GM23248 (cell line): ENCODE measurements at regions not wholly inside any gene's neighbourhood (a gene's known extent, or its start where the extent isn't known, plus 50 kb on each side); places are given as distances from the start of the nearest gene placed in this dataset.

Experiments used
- DNase-seq: peaks from one replicate; pipeline ENCODE4 v3.0.0-alpha.2; 2015
- H2AFZ ChIP-seq: fragments of 200-600 bp; sonication (generic); 2 replicates; pipeline ENCODE4 v1.6.1; 2016; ENCODE audit warnings: antibody characterized with exemption
- H3F3A ChIP-seq: fragments of 200-600 bp; sonication (generic); 2 replicates; pipeline ENCODE4 v1.6.1; 2016; ENCODE audit warnings: mild to moderate bottlenecking, antibody characterized with exemption, mixed run types; ENCODE audit not compliant: insufficient read depth
- H3K27ac ChIP-seq: fragments of 200-600 bp; sonication (generic); 2 replicates; pipeline ENCODE4 v1.5.1; 2016; ENCODE audit warnings: mild to moderate bottlenecking
- H3K27me3 ChIP-seq: fragments of 200-600 bp; sonication (generic); replicated peaks from 2 replicates; pipeline ENCODE4 v1.6.1; 2016; ENCODE audit warnings: mild to moderate bottlenecking; ENCODE audit not compliant: insufficient read depth
- H3K36me3 ChIP-seq: fragments of 200-600 bp; sonication (generic); 2 replicates; pipeline ENCODE4 v1.6.1; 2016; ENCODE audit warnings: low read depth, mild to moderate bottlenecking
- H3K4me1 ChIP-seq: fragments of 200-600 bp; sonication (generic); 2 replicates; pipeline ENCODE4 v1.6.1; 2016; ENCODE audit warnings: mild to moderate bottlenecking; ENCODE audit not compliant: insufficient read depth
- H3K4me2 ChIP-seq: fragments of 200-600 bp; sonication (generic); one replicate; pipeline ENCODE4 v1.6.1; 2016; ENCODE audit warnings: mild to moderate bottlenecking; ENCODE audit not compliant: unreplicated experiment
- H3K4me3 ChIP-seq: fragments of 200-600 bp; sonication (generic); 2 replicates; pipeline ENCODE4 v1.5.1; 2016; ENCODE audit warnings: mild to moderate bottlenecking
- H3K79me2 ChIP-seq: fragments of 200-600 bp; sonication (generic); 2 replicates; pipeline ENCODE4 v1.6.1; 2016; ENCODE audit warnings: mild to moderate bottlenecking; ENCODE audit not compliant: insufficient read depth
- H3K9ac ChIP-seq: fragments of 200-600 bp; sonication (generic); 2 replicates; pipeline ENCODE4 v1.6.1; 2016; ENCODE audit warnings: mild to moderate bottlenecking
- H3K9me2 ChIP-seq: fragments of 200-600 bp; sonication (generic); 2 replicates; pipeline ENCODE4 v1.6.1; 2016; ENCODE audit warnings: mixed run types, mild to moderate bottlenecking, moderate library complexity; ENCODE audit not compliant: insufficient read depth
- H3K9me3 ChIP-seq: fragments of 200-600 bp; sonication (generic); one replicate; pipeline ENCODE4 v1.6.1; 2017; ENCODE audit warnings: low read depth
- H4K20me1 ChIP-seq: fragments of 200-600 bp; sonication (generic); 2 replicates; pipeline ENCODE4 v1.6.0; 2016; ENCODE audit not compliant: insufficient read depth
- EZH2 ChIP-seq: fragments of 200-600 bp; sonication (generic); IDR thresholded peaks from 2 replicates; pipeline ENCODE4 v1.6.1; 2018; ENCODE audit warnings: antibody characterized with exemption, mild to moderate bottlenecking; ENCODE audit not compliant: insufficient read depth, poor library complexity, severe bottlenecking
- EZH2phosphoT487 ChIP-seq: fragments of 200-600 bp; sonication (generic); IDR thresholded peaks from 2 replicates; pipeline ENCODE4 v1.6.1; 2018; ENCODE audit warnings: antibody characterized with exemption, moderate library complexity, mild to moderate bottlenecking, low read depth; ENCODE audit not compliant: insufficient read depth
- WGBS, 2 experiments: methylation state at CpG; one replicate each; pipeline ENCODE4 v1.1.6; 2015 to 2017; ENCODE audit warnings: low lambda C conversion rate in 2 of 2, low coverage in 1 of 2; ENCODE audit errors: missing lambda C conversion rate in 2 of 2; 5-methylcytosine and 5-hydroxymethylcytosine counted together
- in situ Hi-C: fragments of 300-500 bp; cut with MboI; formaldehyde crosslinking; loops from 2 replicates; pipeline ENCODE4 v1.15.0; 2020

GRCh38 chr3:103949693-103950092 lies 1417.0 kb upstream of the ALCAM start:
- Histone ChIP-seq H3K27me3 (no peaks in the 10 kb centered on the region), H3K4me1 (no peaks in the 10 kb centered on the region), H3K79me2 (no peaks in the 10 kb centered on the region), H3K4me3 (no peak overlapping the region), H3F3A (no peaks in the 10 kb centered on the region), H3K9me2 (no peaks in the 10 kb centered on the region), H3K9me3 (no peaks in the 10 kb centered on the region), H3K27ac (no peak overlapping the region), H2AFZ (no peak overlapping the region), H3K4me2 (no peak overlapping the region), H4K20me1 (no peaks in the 10 kb centered on the region), H3K9ac (no peak overlapping the region), H3K36me3 (no peaks in the 10 kb centered on the region)
- no peak for DNase-seq
- TF ChIP-seq EZH2phosphoT487 (no peak), EZH2 (no peak)
- in situ Hi-C loops: no loop called here
- WGBS, 2 experiments: 0% methylated on average over 1 of the region's 1 CpG

- 61 to 67% methylated on average over 3 of the region's 3 CpGs for WGBS, 2 experiments
- Histone ChIP-seq H3K9me3 (no peaks in the 10 kb centered on the region), H3K9me2 (no peaks in the 10 kb centered on the region), H3K27ac (no peak overlapping the region), H3K4me1 (no peaks in the 10 kb centered on the region), H3K79me2 (no peaks in the 10 kb centered on the region), H2AFZ (no peak overlapping the region), H3K27me3 (no peaks in the 10 kb centered on the region), H4K20me1 (no peaks in the 10 kb centered on the region), H3K4me3 (no peak overlapping the region), H3K36me3 (no peaks in the 10 kb centered on the region), H3F3A (no peaks in the 10 kb centered on the region), H3K9ac (no peak overlapping the region), H3K4me2 (no peak overlapping the region)
- no peak for DNase-seq
- in situ Hi-C loops: no loop called here
- TF ChIP-seq EZH2 (no peak), EZH2phosphoT487 (no peak)
Measured at GRCh38 chr3:103950676-103951075, 1416.0 kb upstream of the ALCAM start.

GRCh38 chr3:103953796-103954195 lies 1412.9 kb upstream of the ALCAM start:
- 45 to 46% methylated on average over 2 of the region's 2 CpGs for WGBS, 2 experiments

GRCh38 chr3:103960819-103961218 lies 1405.9 kb upstream of the ALCAM start:
- TF ChIP-seq EZH2phosphoT487 (no peak), EZH2 (no peak)
- Histone ChIP-seq H3K27ac (no peak overlapping the region), H3K9me2 (no peaks in the 10 kb centered on the region), H3K36me3 (no peaks in the 10 kb centered on the region), H3K27me3 (no peaks in the 10 kb centered on the region), H3K9me3 (no peaks in the 10 kb centered on the region), H3K4me2 (no peak overlapping the region), H3K4me1 (no peaks in the 10 kb centered on the region), H3K79me2 (no peaks in the 10 kb centered on the region), H2AFZ (no peak overlapping the region), H3F3A (no peaks in the 10 kb centered on the region), H3K9ac (no peak overlapping the region), H4K20me1 (no peaks in the 10 kb centered on the region), H3K4me3 (no peak overlapping the region)
- no peak for DNase-seq
- in situ Hi-C loops: no loop called here

More at GRCh38 chr3:103953796-103954195, 1412.9 kb upstream of the ALCAM start:
- H3K27me3 ChIP-seq: no peaks in the 10 kb centered on the region
- no peak overlapping the region for H3K4me2 ChIP-seq
- H2AFZ ChIP-seq: no peak overlapping the region
- H3K27ac ChIP-seq: no peak overlapping the region
- H3K79me2 ChIP-seq: no peaks in the 10 kb centered on the region
- H3K36me3 ChIP-seq: no peaks in the 10 kb centered on the region
- H3K9ac ChIP-seq: no peak overlapping the region
- H4K20me1 ChIP-seq: no peaks in the 10 kb centered on the region
- H3K9me2 ChIP-seq: no peaks in the 10 kb centered on the region
- no peak for TF ChIP-seq EZH2
- no peak for TF ChIP-seq EZH2phosphoT487
- in situ Hi-C loops: no loop called here
- H3K9me3 ChIP-seq: no peaks in the 10 kb centered on the region
- no peak overlapping the region for H3K4me3 ChIP-seq
- H3K4me1 ChIP-seq: no peaks in the 10 kb centered on the region
- no peaks in the 10 kb centered on the region for H3F3A ChIP-seq
- no peak for DNase-seq

- Histone ChIP-seq H3K9me3 (no peaks in the 10 kb centered on the region), H2AFZ (no peak overlapping the region), H3K27me3 (no peaks in the 10 kb centered on the region), H3F3A (no peaks in the 10 kb centered on the region), H3K9me2 (no peaks in the 10 kb centered on the region), H3K9ac (no peak overlapping the region), H3K4me1 (no peaks in the 10 kb centered on the region), H4K20me1 (no peaks in the 10 kb centered on the region), H3K79me2 (no peaks in the 10 kb centered on the region), H3K27ac (no peak overlapping the region), H3K4me3 (no peak overlapping the region), H3K36me3 (no peaks in the 10 kb centered on the region), H3K4me2 (no peak overlapping the region)
- whole genome bisulfite sequencing, 2 experiments: 7 to 24% methylated on average over 2 of the region's 2 CpGs
- TF ChIP-seq EZH2: no peak
- no peak for TF ChIP-seq EZH2phosphoT487
- in situ Hi-C loops: no loop called here
- no peak for DNase-seq
Measured at GRCh38 chr3:103963599-103963998, 1403.1 kb upstream of the ALCAM start.
